ENCODE measurements at regions not wholly inside any gene's neighbourhood (a gene's known extent, or its start where the extent isn't known, plus 50 kb on each side); places are given as distances from the start of the nearest gene placed in this dataset.

GRCh38 chr5:152487130-152487529 is 82.1 kb upstream of the NMUR2 start:
- CTCF ChIA-PET (ENCODE audit: partially characterized antibody): interaction anchor here (0.6 to 1.4 kb wide), 2 partner anchors 14 to 26 kb away, joined by 4 read pairs; no protein-coding TSS in a partner anchor

More at GRCh38 chr5:152487130-152487529, 82.1 kb upstream of the NMUR2 start:
- POLR2A ChIA-PET (ENCODE audit: partially characterized antibody): no interaction called here
- no peak overlapping the region for H3K4ac ChIP-seq (replicated peaks; ENCODE audit: insufficient read length, low read depth, low read length)
- H3K23me2 ChIP-seq (ENCODE audit: low read depth, low read length): no peaks in the 10 kb centered on the region
- H3K27me3 ChIP-seq (replicated peaks in 1 of 4; ENCODE audit: control insufficient read depth in 3 of 4, extremely low read depth in 1 of 4, insufficient read depth in 3 of 4, low read length in 3 of 4): no peaks in the 10 kb centered on the region
- H4K8ac ChIP-seq (ENCODE audit: extremely low read depth, insufficient read depth, low read length): no peak overlapping the region
- no peak overlapping the region for H3K56ac ChIP-seq (replicated peaks; ENCODE audit: insufficient read length, low read depth, low read length)
- H3K23ac ChIP-seq (ENCODE audit: insufficient read length): no peak overlapping the region
- H3K79me1 ChIP-seq (ENCODE audit: low read depth, low read length): no peaks in the 10 kb centered on the region
- H3K18ac ChIP-seq (ENCODE audit: extremely low read depth, low read length): no peak overlapping the region
- no peak overlapping the region for H2BK120ac ChIP-seq (replicated peaks; ENCODE audit: low read depth, low read length)
- no peak overlapping the region for H2BK20ac ChIP-seq (ENCODE audit: low read length)
- H3K4me3 ChIP-seq (ENCODE audit: extremely low read depth in 1 of 4, insufficient read depth in 2 of 4, low read depth in 3 of 4, low read length in 4 of 4): no peak overlapping the region
- H3K4me1 ChIP-seq (replicated peaks in 1 of 4; ENCODE audit: control insufficient read depth in 3 of 4, insufficient read depth in 4 of 4, low read length in 3 of 4): no peaks in the 10 kb centered on the region
- no peaks in the 10 kb centered on the region for H3K36me3 ChIP-seq (ENCODE audit: control insufficient read depth in 2 of 4, insufficient read depth in 4 of 4, low read length in 3 of 4)
- no peak overlapping the region for H4K5ac ChIP-seq (ENCODE audit: insufficient read length, low read depth, low read length)
- DNase-seq (ENCODE audit: low read depth in 1 of 2, low spot score in 2 of 2): no peak
- 91% methylated on average over 5 of the region's 5 CpGs; no CpG with 5 or more reads in 1 of the 2 experiments for WGBS, 2 experiments (ENCODE audit: extremely low coverage in 1 of 2, insufficient coverage in 1 of 2, insufficient read length in 1 of 2, insufficient replicate concordance in 2 of 2, low coverage in 1 of 2, low lambda C conversion rate in 2 of 2, missing lambda C conversion rate in 1 of 2)
- H2BK12ac ChIP-seq (ENCODE audit: low read depth, low read length): no peak overlapping the region
- H3K79me2 ChIP-seq (ENCODE audit: control insufficient read depth in 1 of 2, insufficient read depth in 2 of 2, low read length in 2 of 2): no peaks in the 10 kb centered on the region
- no peak overlapping the region for H3K14ac ChIP-seq (ENCODE audit: insufficient read length)
- no peaks in the 10 kb centered on the region for H4K20me1 ChIP-seq (replicated peaks in 1 of 2; ENCODE audit: control insufficient read depth in 1 of 2, insufficient read depth in 2 of 2, low read length in 2 of 2)
- TF ChIP-seq POLR2A (IDR thresholded peaks at IDR 0.05; ENCODE audit: control extremely low read depth in 1 of 2, low read depth in 2 of 2, low read length in 2 of 2): no peak
- TF ChIP-seq TEAD4 (IDR thresholded peaks at IDR 0.05; ENCODE audit: low read depth, low read length): no peak
- TF ChIP-seq POU5F1 (IDR thresholded peaks at IDR 0.05; ENCODE audit: low read depth, low read length): no peak
- TF ChIP-seq JUND (IDR thresholded peaks at IDR 0.05; ENCODE audit: low read length): no peak
- TF ChIP-seq KDM5A (IDR thresholded peaks at IDR 0.05; ENCODE audit: low read length): no peak
- no peak for TF ChIP-seq EZH2 (IDR thresholded peaks at IDR 0.05; ENCODE audit: low read depth, low read length, severe bottlenecking)
- TF ChIP-seq CHD1 (IDR thresholded peaks at IDR 0.05; ENCODE audit: low read depth, low read length): no peak
- TF ChIP-seq CTBP2 (IDR thresholded peaks at IDR 0.05; ENCODE audit: borderline replicate concordance, insufficient read depth, insufficient read length, low read length): no peak
- no peak for TF ChIP-seq SP2 (IDR thresholded peaks at IDR 0.05; ENCODE audit: low read length)
- no peak for TF ChIP-seq E2F6 (IDR thresholded peaks at IDR 0.05)
- TF ChIP-seq ZNF274 (IDR thresholded peaks at IDR 0.05; ENCODE audit: borderline replicate concordance, extremely low read depth, low read length): no peak
- no peak for TF ChIP-seq NANOG (IDR thresholded peaks at IDR 0.05; ENCODE audit: insufficient read depth, low read depth, low read length, poor library complexity, severe bottlenecking)
- TF ChIP-seq KDM4A (IDR thresholded peaks at IDR 0.05; ENCODE audit: low read depth, low read length, severe bottlenecking): no peak
- TF ChIP-seq RFX5 (IDR thresholded peaks at IDR 0.05; ENCODE audit: borderline replicate concordance, low read depth, low read length): no peak
- no peak for TF ChIP-seq TAF1 (IDR thresholded peaks at IDR 0.05; ENCODE audit: low read depth, low read length)
- H2BK5ac ChIP-seq (ENCODE audit: low read depth, low read length): no peak overlapping the region
- no peak overlapping the region for H2BK15ac ChIP-seq (ENCODE audit: low read length)
- H3K9me3 ChIP-seq (ENCODE audit: insufficient read depth in 2 of 2, low read depth in 1 of 2, low read length in 1 of 2): no peaks in the 10 kb centered on the region
- no peak overlapping the region for H4K91ac ChIP-seq (replicated peaks; ENCODE audit: insufficient read length, low read length)
- FAIRE-seq: no peak
- H3K27ac ChIP-seq (ENCODE audit: low read depth, low read length): no peak overlapping the region
- no peak overlapping the region for H2AFZ ChIP-seq (ENCODE audit: low read length)
- H3K4me2 ChIP-seq (ENCODE audit: insufficient read depth in 1 of 2, low read depth in 2 of 2, low read length in 2 of 2): no peak overlapping the region
- H3K9ac ChIP-seq (replicated peaks in 1 of 4; ENCODE audit: extremely low read depth in 1 of 4, low read depth in 3 of 4, low read length in 3 of 4): no peak overlapping the region
- no peak overlapping the region for H2AK5ac ChIP-seq (ENCODE audit: low read depth, low read length)
